ENCODE measurements at regions not wholly inside any gene's neighbourhood (a gene's known extent, or its start where the extent isn't known, plus 50 kb on each side); places are given as distances from the start of the nearest gene placed in this dataset.

DNA sequence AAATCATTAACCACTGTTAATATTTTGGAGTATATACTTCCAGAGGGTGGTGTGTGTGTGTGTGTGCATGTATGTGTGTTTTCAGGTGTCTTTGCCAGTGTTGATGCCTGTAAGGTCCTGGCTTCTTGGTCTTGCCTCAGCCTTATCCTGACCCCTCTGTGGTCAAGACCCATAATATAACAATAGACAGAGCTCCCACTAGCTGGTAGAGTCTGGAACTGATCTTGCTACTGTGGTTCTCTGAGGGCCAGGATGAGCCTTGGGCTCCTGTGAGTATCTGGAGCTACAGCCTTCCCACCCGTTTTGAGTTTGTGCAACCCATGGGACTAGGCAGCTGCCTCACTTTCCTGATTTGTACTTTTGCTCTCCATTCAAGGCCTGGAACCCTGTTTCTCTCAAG lies 191.0 kb downstream of the IBTK start:
- TF ChIP-seq POLR2A (IDR thresholded peaks at IDR 0.05), result no peak
- TF ChIP-seq, protein P1, sequence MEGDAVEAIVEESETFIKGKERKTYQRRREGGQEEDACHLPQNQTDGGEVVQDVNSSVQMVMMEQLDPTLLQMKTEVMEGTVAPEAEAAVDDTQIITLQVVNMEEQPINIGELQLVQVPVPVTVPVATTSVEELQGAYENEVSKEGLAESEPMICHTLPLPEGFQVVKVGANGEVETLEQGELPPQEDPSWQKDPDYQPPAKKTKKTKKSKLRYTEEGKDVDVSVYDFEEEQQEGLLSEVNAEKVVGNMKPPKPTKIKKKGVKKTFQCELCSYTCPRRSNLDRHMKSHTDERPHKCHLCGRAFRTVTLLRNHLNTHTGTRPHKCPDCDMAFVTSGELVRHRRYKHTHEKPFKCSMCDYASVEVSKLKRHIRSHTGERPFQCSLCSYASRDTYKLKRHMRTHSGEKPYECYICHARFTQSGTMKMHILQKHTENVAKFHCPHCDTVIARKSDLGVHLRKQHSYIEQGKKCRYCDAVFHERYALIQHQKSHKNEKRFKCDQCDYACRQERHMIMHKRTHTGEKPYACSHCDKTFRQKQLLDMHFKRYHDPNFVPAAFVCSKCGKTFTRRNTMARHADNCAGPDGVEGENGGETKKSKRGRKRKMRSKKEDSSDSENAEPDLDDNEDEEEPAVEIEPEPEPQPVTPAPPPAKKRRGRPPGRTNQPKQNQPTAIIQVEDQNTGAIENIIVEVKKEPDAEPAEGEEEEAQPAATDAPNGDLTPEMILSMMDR (IDR thresholded peaks at IDR 0.05), result no peak
